Astrocyte (in vitro differentiated cells and primary cell): ENCODE measurements at regions not wholly inside any gene's neighbourhood (a gene's known extent, or its start where the extent isn't known, plus 50 kb on each side); places are given as distances from the start of the nearest gene placed in this dataset.
"Not testable (repeated sequence)": the region's sequence is repeated elsewhere in the genome, so short reads cannot be mapped to it uniquely, and the experiment has no call there.

Experiments used
- DNase-seq: peaks from one replicate; pipeline ENCODE4 v3.0.0-alpha.2; 2010; ENCODE audit warnings: low read depth
- FAIRE-seq: peaks from 2 replicates; lab custom pipeline; 2011; peaks lifted over from hg19 to GRCh38; lab: Jason Lieb, UNC
- H2AFZ ChIP-seq: 2 replicates; pipeline ENCODE4 v1.6.0; 2012; ENCODE audit warnings: low read depth, low read length, inconsistent platforms
- H3K27ac ChIP-seq: 2 replicates; pipeline ENCODE4 v1.5.1; 2011; ENCODE audit warnings: low read depth, low read length, inconsistent platforms
- H3K27me3 ChIP-seq: 2 replicates; pipeline ENCODE4 v1.6.0; 2011; ENCODE audit warnings: low read length, inconsistent platforms; ENCODE audit not compliant: insufficient read depth
- H3K36me3 ChIP-seq: 2 replicates; pipeline ENCODE4 v1.5.1; 2011; ENCODE audit warnings: low read length, inconsistent platforms; ENCODE audit not compliant: insufficient read depth
- H3K4me1 ChIP-seq: 2 replicates; pipeline ENCODE4 v1.5.1; 2011; ENCODE audit warnings: low read length, inconsistent platforms; ENCODE audit not compliant: insufficient read depth
- H3K4me2 ChIP-seq: 2 replicates; pipeline ENCODE4 v1.6.0; 2012; ENCODE audit warnings: low read length, inconsistent platforms
- H3K4me3 ChIP-seq: 2 replicates; pipeline ENCODE4 v1.5.1; 2011; ENCODE audit warnings: low read depth, mild to moderate bottlenecking, low read length, inconsistent platforms; ENCODE audit not compliant: insufficient read depth
- H3K79me2 ChIP-seq: 2 replicates; pipeline ENCODE4 v1.6.0; 2012; ENCODE audit warnings: mild to moderate bottlenecking, low read length, inconsistent platforms; ENCODE audit not compliant: insufficient read depth
- H3K9ac ChIP-seq: 2 replicates; pipeline ENCODE4 v1.6.0; 2012; ENCODE audit warnings: mild to moderate bottlenecking, low read length, inconsistent platforms
- H3K9me3 ChIP-seq: 2 replicates; pipeline ENCODE4 v1.5.1; 2012; ENCODE audit warnings: low read depth, mild to moderate bottlenecking, low read length, inconsistent platforms; ENCODE audit not compliant: insufficient read depth
- H4K20me1 ChIP-seq: 2 replicates; pipeline ENCODE4 v1.6.0; 2012; ENCODE audit warnings: low read length, inconsistent platforms; ENCODE audit not compliant: insufficient read depth
- H3K27ac Mint-ChIP-seq: one replicate; pipeline ENCODE4 v1.8.0; 2021; ENCODE audit warnings: mild to moderate bottlenecking, mixed read lengths; ENCODE audit not compliant: unreplicated experiment
- H3K27me3 Mint-ChIP-seq: one replicate; pipeline ENCODE4 v1.8.0; 2021; ENCODE audit warnings: low read depth, mixed read lengths; ENCODE audit not compliant: unreplicated experiment
- H3K36me3 Mint-ChIP-seq: one replicate; pipeline ENCODE4 v1.8.0; 2021; ENCODE audit warnings: low read depth, mixed read lengths; ENCODE audit not compliant: unreplicated experiment
- H3K4me1 Mint-ChIP-seq: one replicate; pipeline ENCODE4 v1.8.0; 2021; ENCODE audit warnings: low read depth, mixed read lengths; ENCODE audit not compliant: unreplicated experiment
- H3K4me3 Mint-ChIP-seq: one replicate; pipeline ENCODE4 v1.8.0; 2021; ENCODE audit warnings: mild to moderate bottlenecking, moderate library complexity, mixed read lengths; ENCODE audit not compliant: unreplicated experiment
- H3K9me3 Mint-ChIP-seq: one replicate; pipeline ENCODE4 v1.8.0; 2021; ENCODE audit warnings: mild to moderate bottlenecking, mixed read lengths; ENCODE audit not compliant: unreplicated experiment
- EZH2 ChIP-seq: IDR thresholded peaks from 2 replicates; pipeline ENCODE4 v1.6.1; 2012; ENCODE audit warnings: mild to moderate bottlenecking, low read length, inconsistent platforms; ENCODE audit not compliant: insufficient read depth
- TF ChIP-seq, protein P1 (sequence below): IDR thresholded peaks from 2 replicates; pipeline ENCODE4 v1.5.1; 2011; ENCODE audit warnings: low read depth, mild to moderate bottlenecking, inconsistent platforms, low read length, moderate library complexity; ENCODE audit not compliant: insufficient read depth

DNA sequence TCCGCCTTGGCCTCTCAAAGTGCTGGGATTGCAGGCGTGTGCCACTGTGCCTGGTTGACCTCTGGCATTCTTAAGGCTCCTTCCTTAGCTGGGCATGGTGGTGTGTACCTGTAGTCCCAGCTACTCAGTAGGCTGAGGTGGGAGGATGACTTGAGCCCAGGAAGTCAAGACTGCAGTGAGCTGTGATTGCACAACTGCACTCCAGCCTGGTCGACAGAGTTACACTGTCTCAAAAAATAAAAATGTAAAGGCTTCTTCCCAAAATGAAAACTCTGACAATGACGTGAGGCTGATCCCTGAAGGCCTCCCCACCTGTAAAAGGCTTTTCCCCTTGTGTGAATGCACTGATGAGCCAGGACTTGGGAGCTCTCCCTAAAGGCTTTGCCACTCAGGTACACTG lies 62.4 kb downstream of the ZBTB9 start:
- Histone ChIP-seq H3K4me1 (no peaks in the 10 kb centered on the region), H3K79me2 (no peaks in the 10 kb centered on the region), H3K4me2 (no peak overlapping the region), H3K9ac (no peak overlapping the region), H3K27ac (no peak overlapping the region), H3K27me3 (peaks cover 9% of the 10 kb centered on the region), H3K9me3 (no peaks in the 10 kb centered on the region), H2AFZ (no peak overlapping the region), H3K4me3 (no peak overlapping the region), H3K36me3 (no peaks in the 10 kb centered on the region), H4K20me1 (no peaks in the 10 kb centered on the region)
- Mint-ChIP-seq H3K27ac (peak overlapping the region; percentile 43), H3K4me3 (no peak overlapping the region), H3K27me3 (peaks cover 31% of the 10 kb centered on the region), H3K4me1 (peaks cover 4% of the 10 kb centered on the region), H3K36me3 (no peaks in the 10 kb centered on the region), H3K9me3 (no peaks in the 10 kb centered on the region)
- no peak for TF ChIP-seq EZH2
- TF ChIP-seq, protein P1, sequence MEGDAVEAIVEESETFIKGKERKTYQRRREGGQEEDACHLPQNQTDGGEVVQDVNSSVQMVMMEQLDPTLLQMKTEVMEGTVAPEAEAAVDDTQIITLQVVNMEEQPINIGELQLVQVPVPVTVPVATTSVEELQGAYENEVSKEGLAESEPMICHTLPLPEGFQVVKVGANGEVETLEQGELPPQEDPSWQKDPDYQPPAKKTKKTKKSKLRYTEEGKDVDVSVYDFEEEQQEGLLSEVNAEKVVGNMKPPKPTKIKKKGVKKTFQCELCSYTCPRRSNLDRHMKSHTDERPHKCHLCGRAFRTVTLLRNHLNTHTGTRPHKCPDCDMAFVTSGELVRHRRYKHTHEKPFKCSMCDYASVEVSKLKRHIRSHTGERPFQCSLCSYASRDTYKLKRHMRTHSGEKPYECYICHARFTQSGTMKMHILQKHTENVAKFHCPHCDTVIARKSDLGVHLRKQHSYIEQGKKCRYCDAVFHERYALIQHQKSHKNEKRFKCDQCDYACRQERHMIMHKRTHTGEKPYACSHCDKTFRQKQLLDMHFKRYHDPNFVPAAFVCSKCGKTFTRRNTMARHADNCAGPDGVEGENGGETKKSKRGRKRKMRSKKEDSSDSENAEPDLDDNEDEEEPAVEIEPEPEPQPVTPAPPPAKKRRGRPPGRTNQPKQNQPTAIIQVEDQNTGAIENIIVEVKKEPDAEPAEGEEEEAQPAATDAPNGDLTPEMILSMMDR: no peak
- DNase-seq: no peak
- no peak for FAIRE-seq

DNA sequence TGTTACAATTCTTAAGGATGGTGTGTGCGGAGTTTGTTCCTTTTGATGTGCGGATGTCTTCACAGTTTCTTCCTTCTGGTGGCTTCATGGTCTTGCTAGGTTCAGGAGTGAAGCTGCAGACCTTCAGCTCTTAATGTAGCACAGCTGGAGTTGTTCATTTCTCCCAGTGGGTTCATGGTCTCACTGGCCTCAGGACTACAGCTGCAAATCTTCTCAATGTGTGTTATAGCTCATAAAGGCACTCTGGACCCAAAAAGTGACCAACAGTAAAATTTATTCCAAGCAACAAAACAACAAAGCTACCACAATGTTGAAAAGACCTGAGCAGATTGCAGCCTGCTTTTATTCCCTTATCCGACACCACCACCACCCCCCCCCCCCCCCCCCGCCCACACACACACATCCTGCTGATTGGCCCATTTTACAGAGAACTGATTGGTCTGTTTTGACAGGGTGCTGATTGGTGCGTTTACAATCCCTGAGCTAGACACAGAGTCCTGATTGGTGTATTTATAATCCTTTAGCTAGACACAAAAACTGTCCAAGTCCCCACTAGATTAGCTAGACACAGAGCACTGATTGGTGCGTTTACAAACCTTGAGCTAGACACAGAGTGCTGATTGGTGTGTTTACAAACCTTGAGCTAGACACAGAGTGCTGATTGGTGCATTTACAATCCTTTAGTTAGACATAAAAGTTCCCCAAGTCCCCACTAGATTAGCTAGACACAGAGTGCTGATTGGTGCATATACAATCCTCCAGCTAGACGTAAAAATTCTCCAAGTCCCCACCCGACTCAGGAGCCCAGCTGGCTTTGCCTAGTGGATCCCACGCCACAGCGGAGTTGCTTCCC lies 59.2 kb downstream of the BAK1 start:
- DNase-seq, H3K27me3 ChIP-seq, H2AFZ ChIP-seq, H3K27ac ChIP-seq, H3K9me3 ChIP-seq, H3K4me1 Mint-ChIP-seq, FAIRE-seq, H3K4me3 Mint-ChIP-seq, H3K4me2 ChIP-seq, H3K9ac ChIP-seq, H3K79me2 ChIP-seq, H3K36me3 ChIP-seq, H3K9me3 Mint-ChIP-seq, H4K20me1 ChIP-seq, H3K4me3 ChIP-seq, H3K36me3 Mint-ChIP-seq, H3K27ac Mint-ChIP-seq, H3K4me1 ChIP-seq: not testable (repeated sequence)
- peaks cover 16% of the 10 kb centered on the region for H3K27me3 Mint-ChIP-seq

DNA sequence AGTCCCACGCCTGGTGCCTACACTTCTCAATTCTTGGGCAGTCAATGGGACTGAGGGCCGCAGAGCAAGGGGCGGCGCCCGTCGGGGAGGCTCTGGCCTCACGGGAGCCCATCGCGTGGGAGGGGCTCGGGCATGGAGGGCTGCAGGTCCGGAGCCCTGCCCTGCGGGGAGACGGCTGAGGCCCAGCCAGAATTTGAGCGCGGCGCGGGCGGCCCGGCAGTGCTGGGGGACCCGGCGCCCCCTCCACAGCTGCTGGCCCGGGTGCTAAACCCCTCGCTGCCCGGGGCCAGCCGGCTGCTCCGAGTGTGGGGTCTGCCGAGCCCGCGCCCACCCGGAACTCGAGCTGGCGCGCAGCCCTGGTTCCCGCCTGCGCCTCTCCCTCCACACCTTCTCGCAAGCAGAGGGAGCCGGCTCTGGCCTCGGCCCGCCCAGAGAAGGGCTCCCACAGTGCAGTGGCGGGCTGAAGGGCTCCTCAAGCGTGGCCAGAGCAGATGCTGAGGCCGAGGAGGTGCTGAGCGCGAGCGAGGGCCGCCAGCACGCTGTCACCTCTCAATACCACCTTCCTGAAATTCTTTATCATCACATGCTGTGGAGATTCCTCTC lies 58.5 kb downstream of the BAK1 start:
- no peaks in the 10 kb centered on the region for H3K27me3 ChIP-seq
- no peak overlapping the region for H3K27ac ChIP-seq
- TF ChIP-seq, protein P1: no peak
- no peak for TF ChIP-seq EZH2
- DNase-seq: no peak
- H3K9ac ChIP-seq: no peak overlapping the region
- no peaks in the 10 kb centered on the region for H3K36me3 Mint-ChIP-seq
- no peaks in the 10 kb centered on the region for H3K4me1 Mint-ChIP-seq
- H3K79me2 ChIP-seq: no peaks in the 10 kb centered on the region
- FAIRE-seq: no peak
- H3K4me2 ChIP-seq: no peak overlapping the region
- H4K20me1 ChIP-seq: no peaks in the 10 kb centered on the region
- peaks cover 2% of the 10 kb centered on the region for H3K9me3 ChIP-seq
- no peaks in the 10 kb centered on the region for H3K36me3 ChIP-seq
- H3K27me3 Mint-ChIP-seq: peaks cover 16% of the 10 kb centered on the region
- H3K4me3 ChIP-seq: no peak overlapping the region
- no peaks in the 10 kb centered on the region for H3K9me3 Mint-ChIP-seq
- H3K4me3 Mint-ChIP-seq: no peak overlapping the region
- H2AFZ ChIP-seq: no peak overlapping the region
- no peaks in the 10 kb centered on the region for H3K4me1 ChIP-seq
- H3K27ac Mint-ChIP-seq: no peak overlapping the region
